ENCODE measurements at regions not wholly inside any gene's neighbourhood (a gene's known extent, or its start where the extent isn't known, plus 50 kb on each side); places are given as distances from the start of the nearest gene placed in this dataset.

DNA sequence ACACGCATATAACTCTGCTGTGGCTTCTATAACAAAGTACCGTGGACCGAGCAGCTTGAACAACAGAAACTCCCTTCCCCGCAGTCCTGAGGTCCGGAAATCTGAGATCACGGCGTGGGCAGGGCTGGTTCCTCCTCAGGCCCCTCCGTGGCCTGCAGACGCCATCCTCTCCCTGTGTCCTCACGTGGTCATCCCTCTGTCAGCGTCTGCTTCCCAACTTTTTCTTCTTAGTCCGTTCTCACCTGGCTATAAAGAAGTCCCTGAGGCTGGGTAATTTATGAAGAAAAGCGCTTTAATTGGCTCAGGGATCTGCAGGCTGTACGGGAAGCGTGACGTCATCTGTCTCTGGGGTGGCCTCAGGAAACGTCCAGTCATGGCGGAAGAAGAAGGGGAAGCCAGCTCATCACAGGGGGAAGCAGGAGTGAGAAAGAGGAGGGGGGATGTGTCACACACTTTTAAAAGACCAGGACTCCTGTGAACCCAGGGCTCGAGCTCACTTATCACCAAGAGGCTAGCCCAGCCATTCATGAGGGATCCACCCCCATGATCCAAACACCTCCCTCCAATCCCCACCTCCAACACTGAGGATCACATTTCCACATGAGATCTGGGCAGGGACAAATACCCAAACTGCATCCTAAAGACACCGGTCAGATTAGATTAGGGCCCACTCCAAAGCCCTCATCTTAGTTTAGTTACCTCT is 91.2 kb upstream of the INSIG1 start:
- peaks cover 10% of the 10 kb centered on the region for H3K27me3 Mint-ChIP-seq (ENCODE audit: unreplicated experiment)
- no peak overlapping the region for H3K4me3 Mint-ChIP-seq (ENCODE audit: unreplicated experiment)
- no peak for DNase-seq (ENCODE audit: low spot score)
- peak overlapping the region; percentile 73 for H3K27ac Mint-ChIP-seq (ENCODE audit: unreplicated experiment)
- H3K9me3 Mint-ChIP-seq (ENCODE audit: unreplicated experiment), result no peaks in the 10 kb centered on the region
- no peak for TF ChIP-seq CTCF (IDR thresholded peaks at IDR 0.05; ENCODE audit: unreplicated experiment)
- H3K36me3 Mint-ChIP-seq (ENCODE audit: low read depth, unreplicated experiment), result peaks cover 10% of the 10 kb centered on the region
- H3K4me1 Mint-ChIP-seq (ENCODE audit: unreplicated experiment), result peaks cover 10% of the 10 kb centered on the region

- no peak for DNase-seq (ENCODE audit: low spot score)
- no peak for TF ChIP-seq CTCF (IDR thresholded peaks at IDR 0.05; ENCODE audit: unreplicated experiment)
- Mint-ChIP-seq H3K36me3 (ENCODE audit: low read depth, unreplicated experiment) (peaks cover 10% of the 10 kb centered on the region), H3K27me3 (ENCODE audit: unreplicated experiment) (peaks cover 10% of the 10 kb centered on the region), H3K4me3 (ENCODE audit: unreplicated experiment) (peak overlapping the region; percentile 42), H3K9me3 (ENCODE audit: unreplicated experiment) (no peaks in the 10 kb centered on the region), H3K27ac (ENCODE audit: unreplicated experiment) (no peak overlapping the region), H3K4me1 (ENCODE audit: unreplicated experiment) (peaks cover 10% of the 10 kb centered on the region)
These were observed 90.2 kb upstream of the INSIG1 start for GRCh38 chr7:155207326-155208002.

DNA sequence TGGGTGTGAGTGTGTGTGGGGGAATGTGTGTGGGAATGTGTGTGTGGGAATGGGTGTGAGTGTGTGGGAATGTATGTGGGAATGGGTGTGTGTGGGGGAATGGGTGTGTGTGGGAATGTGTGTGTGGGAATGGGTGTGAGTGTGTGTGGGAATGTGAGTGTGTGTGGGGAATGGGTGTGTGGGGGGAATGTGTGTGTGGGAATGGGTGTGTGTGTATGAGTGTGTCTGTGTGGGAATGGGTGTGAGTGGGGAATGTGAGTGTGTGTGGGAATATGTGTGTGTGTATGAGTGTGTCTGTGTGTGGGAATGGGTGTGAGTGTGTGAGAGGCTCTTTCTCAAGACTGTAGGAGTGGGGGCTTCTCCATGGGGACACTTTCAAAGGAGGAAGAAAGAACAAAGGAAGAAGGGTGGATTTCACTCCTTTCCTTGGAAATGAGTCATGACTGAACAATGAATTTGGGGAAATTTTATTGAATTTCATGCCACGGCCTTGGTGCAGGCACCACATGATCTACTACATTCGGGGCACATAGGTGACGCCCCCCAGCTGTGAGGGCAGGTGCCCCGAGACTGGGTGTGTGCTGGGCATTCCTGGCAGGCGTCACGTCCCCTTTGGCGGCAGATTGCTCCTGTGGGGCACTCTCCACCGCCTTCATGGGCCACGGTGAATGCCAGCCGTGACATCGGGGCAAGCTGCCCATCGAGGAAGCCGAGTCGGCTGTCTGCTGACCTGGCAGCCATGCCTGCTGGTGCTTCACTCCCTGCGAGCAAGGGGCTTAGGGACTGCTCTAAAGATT is 88.8 kb upstream of the INSIG1 start:
- H3K27ac Mint-ChIP-seq (ENCODE audit: unreplicated experiment), result no peak overlapping the region
- peaks cover 12% of the 10 kb centered on the region for H3K27me3 Mint-ChIP-seq (ENCODE audit: unreplicated experiment)
- DNase-seq (ENCODE audit: low spot score), result no peak
- H3K9me3 Mint-ChIP-seq (ENCODE audit: unreplicated experiment), result no peaks in the 10 kb centered on the region
- peaks cover 10% of the 10 kb centered on the region for H3K36me3 Mint-ChIP-seq (ENCODE audit: low read depth, unreplicated experiment)
- no peak for TF ChIP-seq CTCF (IDR thresholded peaks at IDR 0.05; ENCODE audit: unreplicated experiment)
- no peak overlapping the region for H3K4me3 Mint-ChIP-seq (ENCODE audit: unreplicated experiment)
- H3K4me1 Mint-ChIP-seq (ENCODE audit: unreplicated experiment), result peaks cover 10% of the 10 kb centered on the region

DNA sequence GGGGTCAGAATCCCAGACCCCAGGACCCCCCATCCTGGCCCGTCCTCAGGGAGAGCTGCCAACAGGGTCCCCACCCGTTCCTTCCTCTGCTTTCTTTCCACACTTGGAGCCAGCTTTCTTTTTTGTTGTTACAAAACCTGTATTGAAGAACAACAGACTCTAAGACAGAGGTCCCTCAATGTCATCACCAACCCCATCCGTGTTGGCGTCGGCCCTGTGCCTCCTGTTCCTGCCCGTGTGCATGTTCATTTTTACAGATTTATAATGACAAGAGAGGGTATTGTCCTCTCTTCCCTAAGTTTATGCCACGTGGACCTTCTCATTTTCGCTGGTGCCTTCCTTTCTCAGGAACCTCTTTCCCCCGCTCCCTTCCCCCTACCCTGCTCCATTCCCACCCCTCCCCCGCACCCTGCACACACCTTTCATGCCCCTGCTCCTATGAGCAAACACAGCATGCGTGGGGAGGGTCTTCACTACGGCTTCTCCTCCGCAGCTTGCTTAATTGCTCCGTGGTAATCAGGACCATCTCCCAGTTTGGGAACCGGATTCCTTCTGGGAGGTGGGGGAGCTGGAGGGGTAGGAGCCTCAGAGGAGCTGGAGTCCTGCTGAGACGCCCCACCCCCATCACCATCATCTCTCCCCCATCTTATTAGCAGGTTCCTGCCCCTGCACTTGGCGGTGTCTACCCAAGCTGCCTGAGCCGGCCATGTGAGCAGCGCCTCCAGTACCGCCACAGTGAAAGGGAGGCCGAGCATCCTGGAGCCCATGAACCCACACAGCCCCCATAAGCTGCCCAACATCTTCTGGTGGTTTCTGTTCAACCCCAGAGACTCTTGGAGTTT is 88.0 kb upstream of the INSIG1 start:
- Mint-ChIP-seq H3K27me3 (ENCODE audit: unreplicated experiment) (peaks cover 12% of the 10 kb centered on the region), H3K27ac (ENCODE audit: unreplicated experiment) (no peak overlapping the region), H3K4me3 (ENCODE audit: unreplicated experiment) (no peak overlapping the region), H3K4me1 (ENCODE audit: unreplicated experiment) (peaks cover 10% of the 10 kb centered on the region), H3K9me3 (ENCODE audit: unreplicated experiment) (no peaks in the 10 kb centered on the region), H3K36me3 (ENCODE audit: low read depth, unreplicated experiment) (peaks cover 10% of the 10 kb centered on the region)
- TF ChIP-seq CTCF (IDR thresholded peaks at IDR 0.05; ENCODE audit: unreplicated experiment), result no peak
- no peak for DNase-seq (ENCODE audit: low spot score)

Data from endothelial cell (in vitro differentiated cells).